GM12873 (cell line): ENCODE measurements at regions not wholly inside any gene's neighbourhood (a gene's known extent, or its start where the extent isn't known, plus 50 kb on each side); places are given as distances from the start of the nearest gene placed in this dataset.

Experiments used
- CTCF ChIP-seq: IDR thresholded peaks from 2 replicates; pipeline ENCODE4 v1.5.1; 2012; ENCODE audit warnings: low read depth, mild to moderate bottlenecking, moderate library complexity, low read length, control low read depth; ENCODE audit not compliant: insufficient read depth; ENCODE audit errors: missing control alignments

GRCh38 chr4:18638031-18638430 is 616.5 kb upstream of the LCORL start:
- TF ChIP-seq CTCF: no peak

- TF ChIP-seq CTCF: no peak
These were observed 614.5 kb upstream of the LCORL start for GRCh38 chr4:18636001-18636585.

- TF ChIP-seq CTCF: no peak
These were observed 614.0 kb upstream of the LCORL start for GRCh38 chr4:18635531-18635930.

GRCh38 chr4:18631586-18631985 is 610.0 kb upstream of the LCORL start:
- no peak for TF ChIP-seq CTCF

GRCh38 chr4:18630218-18631110 is 608.9 kb upstream of the LCORL start:
- no peak for TF ChIP-seq CTCF

GRCh38 chr4:18627447-18628005 is 606.0 kb upstream of the LCORL start:
- TF ChIP-seq CTCF: no peak

GRCh38 chr4:18626996-18627395 is 605.4 kb upstream of the LCORL start:
- TF ChIP-seq CTCF: no peak
